Epithelial cell of esophagus (primary cell): ENCODE measurements at regions not wholly inside any gene's neighbourhood (a gene's known extent, or its start where the extent isn't known, plus 50 kb on each side); places are given as distances from the start of the nearest gene placed in this dataset.
A peak's percentile ranks its signal among the peaks of the same experiment; 100 is the strongest.

Source experiments
- DNase-seq: peaks from one replicate; pipeline ENCODE4 v3.0.0; 2010; ENCODE audit warnings: low read depth
- H3K4me3 ChIP-seq: 2 replicates; pipeline ENCODE4 v1.5.1; 2011; ENCODE audit warnings: mild to moderate bottlenecking, low read length, control low read depth
- TF ChIP-seq, protein P1 (sequence below): IDR thresholded peaks from 2 replicates; pipeline ENCODE4 v1.5.1; 2011; ENCODE audit warnings: low read depth, mild to moderate bottlenecking, low read length, control low read depth, inconsistent platforms; ENCODE audit not compliant: insufficient read depth; ENCODE audit errors: missing control alignments

DNA sequence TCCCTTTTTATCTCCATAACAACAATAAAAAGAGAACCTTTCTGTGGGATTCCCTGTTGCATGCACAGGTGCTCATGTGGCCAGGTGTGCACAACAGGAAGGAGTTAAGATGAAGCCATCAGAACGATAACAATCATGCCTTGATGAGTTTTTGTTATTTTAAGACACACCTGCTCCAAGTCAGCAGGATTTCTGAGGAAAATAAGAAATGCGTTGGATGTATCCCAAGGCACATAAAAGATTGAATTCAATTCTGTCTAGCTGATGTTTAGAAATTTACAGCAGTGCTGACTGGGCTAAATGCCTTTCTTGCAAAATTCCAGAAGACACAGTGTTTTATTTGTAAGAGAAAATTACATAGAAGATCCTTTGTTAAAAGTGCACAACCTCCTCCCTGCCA is 1678.2 kb downstream of the ARAP2 start:
- TF ChIP-seq, protein P1, sequence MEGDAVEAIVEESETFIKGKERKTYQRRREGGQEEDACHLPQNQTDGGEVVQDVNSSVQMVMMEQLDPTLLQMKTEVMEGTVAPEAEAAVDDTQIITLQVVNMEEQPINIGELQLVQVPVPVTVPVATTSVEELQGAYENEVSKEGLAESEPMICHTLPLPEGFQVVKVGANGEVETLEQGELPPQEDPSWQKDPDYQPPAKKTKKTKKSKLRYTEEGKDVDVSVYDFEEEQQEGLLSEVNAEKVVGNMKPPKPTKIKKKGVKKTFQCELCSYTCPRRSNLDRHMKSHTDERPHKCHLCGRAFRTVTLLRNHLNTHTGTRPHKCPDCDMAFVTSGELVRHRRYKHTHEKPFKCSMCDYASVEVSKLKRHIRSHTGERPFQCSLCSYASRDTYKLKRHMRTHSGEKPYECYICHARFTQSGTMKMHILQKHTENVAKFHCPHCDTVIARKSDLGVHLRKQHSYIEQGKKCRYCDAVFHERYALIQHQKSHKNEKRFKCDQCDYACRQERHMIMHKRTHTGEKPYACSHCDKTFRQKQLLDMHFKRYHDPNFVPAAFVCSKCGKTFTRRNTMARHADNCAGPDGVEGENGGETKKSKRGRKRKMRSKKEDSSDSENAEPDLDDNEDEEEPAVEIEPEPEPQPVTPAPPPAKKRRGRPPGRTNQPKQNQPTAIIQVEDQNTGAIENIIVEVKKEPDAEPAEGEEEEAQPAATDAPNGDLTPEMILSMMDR: no peak
- H3K4me3 ChIP-seq: no peak overlapping the region
- no peak for DNase-seq

DNA sequence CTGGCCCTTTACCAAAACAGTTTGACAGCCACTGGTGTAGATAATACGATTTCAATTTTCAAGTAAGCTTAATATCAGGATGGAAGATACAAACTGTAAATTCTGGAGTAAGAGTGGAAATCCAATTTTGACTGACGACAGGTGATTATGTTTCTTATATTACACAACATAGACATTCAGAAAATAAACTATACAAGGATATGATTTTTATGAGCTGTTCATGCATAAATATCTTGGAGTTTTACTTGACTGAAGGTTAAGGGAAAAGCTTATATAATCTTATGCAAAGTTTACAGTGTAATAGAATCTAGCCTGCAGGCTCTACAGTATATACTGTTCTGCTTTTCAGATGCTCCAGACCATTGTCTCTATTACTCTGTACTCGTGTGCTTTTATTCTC is 1672.3 kb downstream of the ARAP2 start:
- TF ChIP-seq, protein P1: no peak
- no peak overlapping the region for H3K4me3 ChIP-seq
- DNase-seq: no peak

DNA sequence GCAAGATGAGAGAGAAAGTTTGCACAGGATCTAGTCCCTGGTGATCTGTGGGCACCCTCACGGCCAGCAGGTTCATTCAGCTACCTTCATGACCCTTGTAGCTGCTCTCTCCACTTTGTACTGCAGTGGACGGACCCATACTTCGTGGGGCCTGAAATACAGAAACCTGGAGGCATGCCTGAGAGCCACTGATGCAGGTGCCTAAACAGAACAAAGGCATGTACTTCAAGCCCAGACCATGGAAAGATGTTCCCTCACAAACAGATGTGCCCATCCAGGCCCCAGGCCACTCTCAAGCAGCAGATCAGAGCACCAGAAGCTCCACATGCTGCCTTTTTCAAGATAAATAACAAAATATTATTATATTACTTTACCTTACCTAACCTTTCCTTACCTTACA is 1629.0 kb downstream of the ARAP2 start:
- no peak for DNase-seq
- TF ChIP-seq, protein P1: no peak
- H3K4me3 ChIP-seq: no peak overlapping the region

DNA sequence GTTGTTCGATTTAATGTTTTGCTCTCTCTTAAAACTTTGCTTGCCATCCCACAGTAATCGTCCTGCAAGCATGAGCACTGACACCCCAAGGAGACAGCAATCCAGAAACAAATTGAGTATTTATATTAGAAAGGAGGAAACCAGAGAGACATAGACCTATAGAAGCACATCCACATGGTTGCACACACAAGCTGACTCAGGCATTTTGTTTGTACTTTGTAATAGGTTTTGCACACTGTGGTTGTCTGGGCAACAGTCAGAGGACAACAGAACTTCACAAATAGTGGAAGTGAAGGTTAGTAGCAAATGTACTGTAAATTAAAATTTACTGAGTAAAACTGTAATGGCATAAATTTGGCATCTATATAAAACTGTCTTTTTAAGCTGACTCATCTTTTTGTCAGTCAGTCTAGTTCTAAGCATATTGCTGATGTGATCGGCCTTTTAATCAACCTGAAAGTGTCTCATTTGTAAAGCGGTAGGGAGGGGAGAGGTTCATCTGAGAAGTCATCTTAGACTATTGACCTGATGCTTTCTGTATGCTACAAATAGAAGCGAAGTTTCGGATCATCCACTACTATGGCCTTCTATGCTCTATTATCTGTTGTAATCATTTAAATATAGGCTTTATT is 1624.7 kb downstream of the ARAP2 start:
- DNase-seq: peak; percentile 33
- no peak overlapping the region for H3K4me3 ChIP-seq
- TF ChIP-seq, protein P1: no peak

DNA sequence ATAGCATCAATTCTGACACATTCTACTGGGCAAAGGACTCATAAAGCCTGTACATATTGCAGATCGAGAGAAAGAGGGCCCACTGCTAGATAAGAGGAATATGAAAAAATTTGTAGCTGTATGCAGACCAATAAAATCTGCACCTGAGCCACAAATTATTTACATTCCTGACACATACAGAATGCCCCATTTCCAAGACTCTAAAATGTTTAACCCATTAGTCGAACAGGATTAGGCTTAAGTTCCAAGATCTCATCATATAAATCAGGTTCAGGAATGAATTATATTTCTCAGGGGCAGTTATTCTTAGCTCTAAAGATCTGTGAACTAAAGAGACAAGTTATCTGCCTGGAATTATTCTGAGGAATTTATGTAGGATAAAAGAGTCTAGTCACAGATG is 1615.8 kb downstream of the ARAP2 start:
- TF ChIP-seq, protein P1: no peak
- H3K4me3 ChIP-seq: no peak overlapping the region
- no peak for DNase-seq

DNA sequence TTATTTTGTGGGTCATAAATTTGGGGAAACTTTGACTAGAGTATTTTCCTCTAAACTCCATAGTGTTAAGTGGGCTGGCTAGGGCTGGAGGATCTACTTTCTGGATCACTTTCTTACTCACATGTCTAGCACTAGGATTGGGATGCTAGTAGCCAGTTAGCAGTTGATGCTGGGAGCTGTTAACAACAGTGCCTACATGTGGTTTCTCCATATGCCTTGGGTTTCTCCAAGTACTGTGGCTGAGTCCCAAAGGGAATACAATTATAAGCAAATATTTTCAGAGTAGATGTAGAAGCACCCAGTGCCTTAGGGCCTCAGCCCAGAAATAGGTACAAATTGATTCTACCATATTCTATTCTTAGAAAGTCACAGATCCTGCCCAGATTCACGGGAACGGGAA is 1614.9 kb downstream of the ARAP2 start:
- no peak overlapping the region for H3K4me3 ChIP-seq
- no peak for DNase-seq
- TF ChIP-seq, protein P1: no peak

DNA sequence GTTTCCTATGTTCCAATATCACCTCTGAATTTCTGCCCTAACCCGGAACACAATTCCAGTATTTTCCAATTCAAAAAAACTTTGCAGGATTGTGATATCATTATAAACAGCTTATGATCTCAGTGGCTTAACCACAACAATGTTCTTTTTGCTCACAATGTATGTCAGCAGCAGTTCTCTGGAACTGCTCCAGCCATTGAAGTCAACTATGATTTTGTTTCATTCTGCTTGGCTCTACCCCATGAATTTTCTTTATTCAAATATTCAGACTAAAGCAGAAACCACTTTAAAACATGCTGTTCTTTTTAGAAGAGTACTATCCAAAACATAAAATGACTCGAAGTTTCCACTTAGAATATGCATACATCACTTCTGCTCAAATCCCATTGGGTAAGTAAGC is 1611.1 kb downstream of the ARAP2 start:
- H3K4me3 ChIP-seq: no peak overlapping the region
- DNase-seq: no peak
- TF ChIP-seq, protein P1: no peak
